ENCODE measurements at regions not wholly inside any gene's neighbourhood (a gene's known extent, or its start where the extent isn't known, plus 50 kb on each side); places are given as distances from the start of the nearest gene placed in this dataset.

DNA sequence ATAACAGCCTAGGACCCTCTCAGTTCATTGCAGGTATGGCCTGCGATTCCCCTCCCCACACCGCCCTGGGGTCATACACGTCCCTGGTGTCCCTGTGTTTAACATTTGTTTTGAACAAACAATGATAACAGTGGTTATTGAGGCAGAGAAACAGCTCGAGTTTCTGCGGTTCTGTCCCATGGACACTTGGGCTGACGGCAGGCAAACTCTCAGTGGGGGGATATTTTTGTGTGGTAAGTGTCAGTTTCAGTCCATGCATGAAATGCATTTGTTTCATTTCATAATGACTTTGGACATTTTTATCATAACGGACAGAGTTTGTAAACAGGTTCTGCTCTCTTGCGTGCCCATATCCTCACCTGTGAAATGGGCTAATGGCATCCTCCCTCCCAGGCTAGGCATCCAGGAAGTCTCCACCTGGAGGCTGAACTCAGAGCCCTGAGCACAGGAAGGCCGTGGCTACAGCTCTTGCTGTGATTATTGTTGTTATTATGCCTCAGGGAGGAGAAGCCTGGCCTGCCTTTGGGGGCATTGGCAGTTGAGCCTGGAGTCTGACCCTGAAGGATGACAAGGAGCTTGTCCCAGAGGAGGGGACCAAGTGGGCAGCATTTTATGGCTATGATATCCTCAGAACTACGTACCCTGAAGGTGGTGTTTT, 190.9 kb downstream of the GADD45G start:
- Histone ChIP-seq H4K20me1 (ENCODE audit: insufficient read depth, poor library complexity, severe bottlenecking) (no peaks in the 10 kb centered on the region), H3K27me3 (no peaks in the 10 kb centered on the region), H3K4me2 (no peak overlapping the region), H3K4me1 (ENCODE audit: insufficient read depth) (peaks cover 9% of the 10 kb centered on the region), H3K4me3 (no peak overlapping the region), H3K9me2 (replicated peaks; ENCODE audit: insufficient read depth) (no peaks in the 10 kb centered on the region), H3K27ac (no peak overlapping the region), H3K36me3 (replicated peaks; ENCODE audit: insufficient read depth, low read depth) (no peaks in the 10 kb centered on the region), H3K79me2 (no peaks in the 10 kb centered on the region), H3K9me3 (ENCODE audit: low read depth) (no peaks in the 10 kb centered on the region), H2AFZ (no peak overlapping the region)
- no peak for DNase-seq (ENCODE audit: low spot score)
- no peak for TF ChIP-seq EZH2 (IDR thresholded peaks at IDR 0.05; ENCODE audit: borderline replicate concordance)
- no peak for TF ChIP-seq EZH2phosphoT487 (IDR thresholded peaks at IDR 0.05; ENCODE audit: low read depth, severe bottlenecking, unreplicated experiment)
- 64% methylated on average over 10 of the region's 10 CpGs for WGBS (ENCODE audit: low lambda C conversion rate, missing lambda C conversion rate)

DNA sequence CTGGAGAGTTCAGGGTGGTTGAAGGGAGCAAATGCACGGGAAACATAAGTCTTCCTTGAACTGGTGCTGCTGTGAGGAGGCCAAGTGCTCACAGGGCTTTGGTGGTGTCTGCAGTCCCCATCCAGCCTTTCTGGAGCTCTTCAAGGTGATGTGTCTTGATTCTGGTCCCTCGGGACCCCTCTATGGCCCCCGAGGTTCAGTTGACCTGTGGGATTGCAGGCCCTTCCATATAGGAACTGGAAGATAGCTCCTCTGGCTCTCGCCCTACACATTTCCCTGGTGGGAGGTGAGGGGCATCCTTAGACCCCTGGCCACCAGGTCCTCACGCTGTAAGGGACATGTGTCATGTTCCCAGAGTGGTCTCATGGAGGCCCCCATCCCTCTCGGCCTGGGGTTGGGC, 191.8 kb downstream of the GADD45G start:
- no peak for DNase-seq (ENCODE audit: low spot score)
- Histone ChIP-seq H3K9me3 (ENCODE audit: low read depth) (no peaks in the 10 kb centered on the region), H3K79me2 (no peaks in the 10 kb centered on the region), H3K4me2 (no peak overlapping the region), H3K27ac (no peak overlapping the region), H3K27me3 (no peaks in the 10 kb centered on the region), H3K36me3 (replicated peaks; ENCODE audit: insufficient read depth, low read depth) (no peaks in the 10 kb centered on the region), H3K4me1 (ENCODE audit: insufficient read depth) (peaks cover 9% of the 10 kb centered on the region), H4K20me1 (ENCODE audit: insufficient read depth, poor library complexity, severe bottlenecking) (no peaks in the 10 kb centered on the region), H2AFZ (no peak overlapping the region), H3K4me3 (no peak overlapping the region), H3K9me2 (replicated peaks; ENCODE audit: insufficient read depth) (no peaks in the 10 kb centered on the region)
- no peak for TF ChIP-seq EZH2 (IDR thresholded peaks at IDR 0.05; ENCODE audit: borderline replicate concordance)
- TF ChIP-seq, protein P1, sequence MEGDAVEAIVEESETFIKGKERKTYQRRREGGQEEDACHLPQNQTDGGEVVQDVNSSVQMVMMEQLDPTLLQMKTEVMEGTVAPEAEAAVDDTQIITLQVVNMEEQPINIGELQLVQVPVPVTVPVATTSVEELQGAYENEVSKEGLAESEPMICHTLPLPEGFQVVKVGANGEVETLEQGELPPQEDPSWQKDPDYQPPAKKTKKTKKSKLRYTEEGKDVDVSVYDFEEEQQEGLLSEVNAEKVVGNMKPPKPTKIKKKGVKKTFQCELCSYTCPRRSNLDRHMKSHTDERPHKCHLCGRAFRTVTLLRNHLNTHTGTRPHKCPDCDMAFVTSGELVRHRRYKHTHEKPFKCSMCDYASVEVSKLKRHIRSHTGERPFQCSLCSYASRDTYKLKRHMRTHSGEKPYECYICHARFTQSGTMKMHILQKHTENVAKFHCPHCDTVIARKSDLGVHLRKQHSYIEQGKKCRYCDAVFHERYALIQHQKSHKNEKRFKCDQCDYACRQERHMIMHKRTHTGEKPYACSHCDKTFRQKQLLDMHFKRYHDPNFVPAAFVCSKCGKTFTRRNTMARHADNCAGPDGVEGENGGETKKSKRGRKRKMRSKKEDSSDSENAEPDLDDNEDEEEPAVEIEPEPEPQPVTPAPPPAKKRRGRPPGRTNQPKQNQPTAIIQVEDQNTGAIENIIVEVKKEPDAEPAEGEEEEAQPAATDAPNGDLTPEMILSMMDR (IDR thresholded peaks at IDR 0.05; ENCODE audit: poor library complexity), result no peak
- no peak for TF ChIP-seq EZH2phosphoT487 (IDR thresholded peaks at IDR 0.05; ENCODE audit: low read depth, severe bottlenecking, unreplicated experiment)
- WGBS (ENCODE audit: low lambda C conversion rate, missing lambda C conversion rate), result over 99% methylated on average over 6 of the region's 6 CpGs

DNA sequence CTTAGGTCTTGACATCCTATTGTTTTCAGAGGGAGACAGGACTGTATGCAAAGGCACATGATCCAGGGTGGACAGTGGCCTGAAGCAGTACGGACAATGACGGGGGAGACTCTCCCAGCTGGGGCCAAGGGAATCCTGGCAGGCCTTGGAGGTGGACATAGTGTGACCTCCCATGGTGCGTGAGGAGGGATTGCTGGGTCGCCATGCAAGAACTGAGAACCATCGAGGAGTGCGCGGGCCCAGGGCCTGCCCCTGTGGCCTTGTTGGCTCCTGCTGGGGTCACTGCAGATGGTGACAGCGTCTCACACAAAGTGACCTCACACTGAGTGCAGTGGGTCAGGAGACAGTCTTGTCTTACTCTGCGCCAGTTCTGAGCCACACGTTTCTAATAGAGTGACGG, 192.4 kb downstream of the GADD45G start:
- Histone ChIP-seq H3K4me3 (no peak overlapping the region), H3K27ac (no peak overlapping the region), H4K20me1 (ENCODE audit: insufficient read depth, poor library complexity, severe bottlenecking) (no peaks in the 10 kb centered on the region), H3K27me3 (no peaks in the 10 kb centered on the region), H2AFZ (no peak overlapping the region), H3K36me3 (replicated peaks; ENCODE audit: insufficient read depth, low read depth) (no peaks in the 10 kb centered on the region), H3K9me3 (ENCODE audit: low read depth) (no peaks in the 10 kb centered on the region), H3K4me1 (ENCODE audit: insufficient read depth) (peaks cover 9% of the 10 kb centered on the region), H3K9me2 (replicated peaks; ENCODE audit: insufficient read depth) (no peaks in the 10 kb centered on the region), H3K79me2 (no peaks in the 10 kb centered on the region), H3K4me2 (no peak overlapping the region)
- DNase-seq (ENCODE audit: low spot score), result no peak
- WGBS (ENCODE audit: low lambda C conversion rate, missing lambda C conversion rate), result 81% methylated on average over 11 of the region's 11 CpGs
- TF ChIP-seq EZH2 (IDR thresholded peaks at IDR 0.05; ENCODE audit: borderline replicate concordance) (no peak), EZH2phosphoT487 (IDR thresholded peaks at IDR 0.05; ENCODE audit: low read depth, severe bottlenecking, unreplicated experiment) (no peak)
- TF ChIP-seq, protein P1 (IDR thresholded peaks at IDR 0.05; ENCODE audit: poor library complexity), result no peak

DNA sequence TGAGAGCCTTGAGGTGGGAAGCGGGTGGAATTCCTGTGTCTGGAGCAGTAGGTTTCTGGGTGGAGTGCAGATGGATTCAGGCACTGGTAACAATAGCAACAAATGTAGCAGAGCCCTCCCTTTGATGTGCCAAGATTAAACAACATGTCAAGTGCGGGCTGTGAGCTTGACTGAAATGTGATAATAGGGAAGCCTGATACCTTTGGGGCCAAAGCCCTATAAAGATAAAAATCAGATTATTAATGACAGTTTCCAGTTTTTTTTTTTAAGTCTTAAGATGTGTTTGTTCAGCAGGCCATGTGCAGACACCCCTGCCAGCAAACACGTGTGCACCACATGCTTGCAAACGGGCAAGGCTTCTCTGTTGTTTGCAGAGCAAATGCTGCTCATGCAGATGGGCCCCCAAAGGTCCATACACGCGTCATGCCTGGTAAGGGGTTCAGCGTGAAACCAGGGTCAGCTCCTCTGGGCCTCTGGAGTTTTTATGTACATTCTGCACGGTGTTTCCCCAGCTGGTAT, 193.2 kb downstream of the GADD45G start:
- H2AFZ ChIP-seq, result no peak overlapping the region
- H3K9me2 ChIP-seq (replicated peaks; ENCODE audit: insufficient read depth), result no peaks in the 10 kb centered on the region
- DNase-seq (ENCODE audit: low spot score), result peak; percentile 45
- no peaks in the 10 kb centered on the region for H3K9me3 ChIP-seq (ENCODE audit: low read depth)
- no peaks in the 10 kb centered on the region for H3K79me2 ChIP-seq
- H3K4me3 ChIP-seq, result no peak overlapping the region
- H3K27me3 ChIP-seq, result no peaks in the 10 kb centered on the region
- H3K4me2 ChIP-seq, result no peak overlapping the region
- 30% methylated on average over 8 of the region's 8 CpGs for WGBS (ENCODE audit: low lambda C conversion rate, missing lambda C conversion rate)
- TF ChIP-seq EZH2phosphoT487 (IDR thresholded peaks at IDR 0.05; ENCODE audit: low read depth, severe bottlenecking, unreplicated experiment), result no peak
- TF ChIP-seq, protein P1 (IDR thresholded peaks at IDR 0.05; ENCODE audit: poor library complexity), result no peak
- TF ChIP-seq EZH2 (IDR thresholded peaks at IDR 0.05; ENCODE audit: borderline replicate concordance), result no peak
- no peaks in the 10 kb centered on the region for H4K20me1 ChIP-seq (ENCODE audit: insufficient read depth, poor library complexity, severe bottlenecking)
- H3K4me1 ChIP-seq (ENCODE audit: insufficient read depth), result peaks cover 9% of the 10 kb centered on the region
- no peak overlapping the region for H3K27ac ChIP-seq
- no peaks in the 10 kb centered on the region for H3K36me3 ChIP-seq (replicated peaks; ENCODE audit: insufficient read depth, low read depth)

Measured in hepatocyte (in vitro differentiated cells).